ENCODE measurements at regions not wholly inside any gene's neighbourhood (a gene's known extent, or its start where the extent isn't known, plus 50 kb on each side); places are given as distances from the start of the nearest gene placed in this dataset.

GRCh38 chr5:173746047-173746646, 129.7 kb upstream of the BOD1 start:
- no peak for TF ChIP-seq POLR2A (IDR thresholded peaks at IDR 0.05; ENCODE audit: low read depth, low read length)
- no peak for TF ChIP-seq POLR2AphosphoS5 (IDR thresholded peaks at IDR 0.05; ENCODE audit: low read depth, low read length)
- TF ChIP-seq POU2F2 (IDR thresholded peaks at IDR 0.05; ENCODE audit: low read depth, low read length) = no peak
- TF ChIP-seq PAX5 (IDR thresholded peaks at IDR 0.05; ENCODE audit: insufficient read depth, low read length, severe bottlenecking) = no peak
- TF ChIP-seq SPI1 (IDR thresholded peaks at IDR 0.05; ENCODE audit: low read depth, low read length) = no peak
- TF ChIP-seq TAF1 (IDR thresholded peaks at IDR 0.05; ENCODE audit: low read depth, low read length) = no peak

All from GM12891 (cell line).